CD4-positive, alpha-beta memory T cell (primary cell): ENCODE measurements at regions not wholly inside any gene's neighbourhood (a gene's known extent, or its start where the extent isn't known, plus 50 kb on each side); places are given as distances from the start of the nearest gene placed in this dataset.

Experiments used
- CTCF ChIA-PET: fragments of 350-600 bp; sonication (Branson Sonifier 250); formaldehyde crosslinking; loops from one replicate; lab custom pipeline; 2021; ENCODE audit warnings: inconsistent platforms; ENCODE audit not compliant: partially characterized antibody; lab: Charles Lee
- POLR2A ChIA-PET: fragments of 350-600 bp; sonication (Branson Sonifier 250); formaldehyde crosslinking; loops from one replicate; lab custom pipeline; 2021; ENCODE audit not compliant: partially characterized antibody; lab: Charles Lee
- DNase-seq, 5 donors: peaks; one replicate each; pipeline versions ENCODE4 v3.0.0 to v3.0.0-alpha.2; 2020 to 2022; ENCODE audit warnings: mixed read lengths in 1 of 5
- H3K27ac ChIP-seq: one replicate; pipeline ENCODE4 v1.7.0; 2013; ENCODE audit warnings: low read depth, low read length
- H3K27me3 ChIP-seq: 2 replicates; pipeline ENCODE4 v1.7.0; 2013; ENCODE audit warnings: mild to moderate bottlenecking, low read length, moderate library complexity; ENCODE audit not compliant: insufficient read depth
- H3K36me3 ChIP-seq: 2 replicates; pipeline ENCODE4 v1.7.0; 2013; ENCODE audit warnings: mild to moderate bottlenecking, low read length, moderate library complexity; ENCODE audit not compliant: insufficient read depth
- H3K4me1 ChIP-seq: 2 replicates; pipeline ENCODE4 v1.7.0; 2013; ENCODE audit warnings: mild to moderate bottlenecking, low read length, moderate library complexity; ENCODE audit not compliant: insufficient read depth
- H3K4me3 ChIP-seq, 2 donors: one replicate each; pipeline ENCODE4 v1.7.0; 2013; ENCODE audit warnings: low read length in 2 of 2, mild to moderate bottlenecking in 1 of 2
- H3K9me3 ChIP-seq, 2 donors: one replicate each; pipeline ENCODE4 v1.7.0; 2013; ENCODE audit warnings: low read length in 2 of 2, control low read depth in 1 of 2; ENCODE audit not compliant: control insufficient read depth in 1 of 2
- H3K27ac Mint-ChIP-seq, 7 donors: one replicate each; pipeline ENCODE4 v1.8.0; 2020 to 2021; ENCODE audit warnings: mixed read lengths in 7 of 7, mild to moderate bottlenecking in 6 of 7, inconsistent platforms in 3 of 7, moderate library complexity in 3 of 7
- H3K27me3 Mint-ChIP-seq, 2 donors: one replicate each; pipeline ENCODE4 v1.8.0; 2020 to 2021; ENCODE audit warnings: mixed read lengths in 2 of 2
- H3K36me3 Mint-ChIP-seq, 2 donors: one replicate each; pipeline ENCODE4 v1.8.0; 2020 to 2021; ENCODE audit warnings: mixed read lengths in 2 of 2, inconsistent platforms in 1 of 2, mild to moderate bottlenecking in 1 of 2
- H3K4me1 Mint-ChIP-seq, 4 donors: one replicate each; pipeline ENCODE4 v1.8.0; 2020 to 2021; ENCODE audit warnings: mixed read lengths in 4 of 4, mild to moderate bottlenecking in 1 of 4
- H3K4me3 Mint-ChIP-seq, 8 donors: one replicate each; pipeline ENCODE4 v1.8.0; 2020 to 2021; ENCODE audit warnings: mixed read lengths in 8 of 8, mild to moderate bottlenecking in 7 of 8, moderate library complexity in 6 of 8, inconsistent platforms in 3 of 8
- H3K9me3 Mint-ChIP-seq, 8 donors: one replicate each; pipeline ENCODE4 v1.8.0; 2020 to 2021; ENCODE audit warnings: mixed read lengths in 8 of 8, mild to moderate bottlenecking in 5 of 8, inconsistent platforms in 3 of 8, moderate library complexity in 1 of 8
- intact Hi-C: fragments of 100-400 bp; cut with micrococcal nuclease; formaldehyde crosslinking; loops from one replicate; pipeline ENCODE4 v1.15.1; 2023

- H3K4me1 Mint-ChIP-seq = no peaks in the 10 kb centered on the region
- H3K27me3 Mint-ChIP-seq = peaks cover 0 to 1% of the 10 kb centered on the region in 2 donors
- Histone ChIP-seq H3K4me1 (no peaks in the 10 kb centered on the region), H3K36me3 (no peaks in the 10 kb centered on the region), H3K9me3 (no peaks in the 10 kb centered on the region), H3K4me3 (no peak overlapping the region), H3K27ac (no peak overlapping the region), H3K27me3 (no peaks in the 10 kb centered on the region)
- H3K36me3 Mint-ChIP-seq = no peaks in the 10 kb centered on the region
- CTCF ChIA-PET = no interaction called here
- intact Hi-C loops = no loop called here
- H3K4me3 Mint-ChIP-seq = no peak overlapping the region
- DNase-seq = no peak
- H3K27ac Mint-ChIP-seq = no peak overlapping the region
- peaks cover 2 to 11% (median 7%) of the 10 kb centered on the region in 8 donors for H3K9me3 Mint-ChIP-seq
- POLR2A ChIA-PET = no interaction called here
Measured at GRCh38 chr5:9847631-9848030, 217.5 kb upstream of the TAS2R1 start.

- Mint-ChIP-seq H3K36me3 (no peaks in the 10 kb centered on the region), H3K9me3 (peaks cover 2 to 19% (median 7%) of the 10 kb centered on the region in 8 donors), H3K27me3 (peaks cover 0 to 1% of the 10 kb centered on the region in 2 donors), H3K4me3 (no peak overlapping the region), H3K4me1 (no peaks in the 10 kb centered on the region), H3K27ac (no peak overlapping the region)
- Histone ChIP-seq H3K4me3 (no peak overlapping the region), H3K36me3 (no peaks in the 10 kb centered on the region), H3K27ac (no peak overlapping the region), H3K9me3 (no peaks in the 10 kb centered on the region), H3K27me3 (no peaks in the 10 kb centered on the region), H3K4me1 (no peaks in the 10 kb centered on the region)
- POLR2A ChIA-PET = no interaction called here
- CTCF ChIA-PET = no interaction called here
- DNase-seq = no peak
- intact Hi-C loops = no loop called here
Measured at GRCh38 chr5:9845185-9845584, 215.0 kb upstream of the TAS2R1 start.

DNA sequence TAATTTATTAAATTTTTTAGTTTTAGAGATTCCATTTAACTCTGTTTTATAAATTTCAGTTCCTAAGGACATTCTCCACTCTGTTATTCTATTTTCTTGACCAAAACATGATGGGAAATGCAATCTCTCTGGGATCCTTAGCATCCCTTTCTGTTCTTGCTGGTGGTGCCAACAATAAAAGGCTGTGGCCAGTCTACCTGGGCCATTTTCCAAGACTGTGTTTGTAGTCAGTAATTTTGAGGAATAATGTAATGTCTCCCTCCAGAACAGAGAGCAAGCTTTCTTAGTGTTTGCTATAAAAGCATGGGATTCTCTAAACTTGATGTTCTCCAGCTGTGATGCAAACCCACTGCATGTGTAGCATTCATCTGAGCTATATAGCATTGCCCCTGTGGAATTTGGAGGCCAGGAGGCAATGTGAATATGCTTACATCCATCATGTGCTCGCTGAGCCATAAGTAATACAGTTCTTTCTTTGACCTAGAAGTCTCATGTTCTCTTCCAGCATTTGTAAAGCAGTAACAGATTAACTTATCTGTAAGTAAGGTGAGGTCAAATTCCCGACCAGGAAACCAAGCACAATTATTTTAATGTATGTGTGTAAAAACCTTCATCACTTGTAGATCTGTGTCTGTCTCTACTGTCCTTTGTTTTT, 211.5 kb upstream of the TAS2R1 start:
- H3K27me3 ChIP-seq = no peaks in the 10 kb centered on the region
- DNase-seq = no peak
- POLR2A ChIA-PET = no interaction called here
- Mint-ChIP-seq H3K9me3 (peaks cover 0 to 24% (median 6%) of the 10 kb centered on the region in 8 donors), H3K36me3 (no peaks in the 10 kb centered on the region), H3K4me1 (no peaks in the 10 kb centered on the region), H3K27me3 (no peaks in the 10 kb centered on the region), H3K27ac (no peak overlapping the region), H3K4me3 (no peak overlapping the region)
- H3K9me3 ChIP-seq = no peaks in the 10 kb centered on the region
- H3K4me1 ChIP-seq = no peaks in the 10 kb centered on the region
- no peak overlapping the region for H3K27ac ChIP-seq
- intact Hi-C loops = no loop called here
- no peaks in the 10 kb centered on the region for H3K36me3 ChIP-seq
- H3K4me3 ChIP-seq = no peak overlapping the region
- CTCF ChIA-PET = no interaction called here

DNA sequence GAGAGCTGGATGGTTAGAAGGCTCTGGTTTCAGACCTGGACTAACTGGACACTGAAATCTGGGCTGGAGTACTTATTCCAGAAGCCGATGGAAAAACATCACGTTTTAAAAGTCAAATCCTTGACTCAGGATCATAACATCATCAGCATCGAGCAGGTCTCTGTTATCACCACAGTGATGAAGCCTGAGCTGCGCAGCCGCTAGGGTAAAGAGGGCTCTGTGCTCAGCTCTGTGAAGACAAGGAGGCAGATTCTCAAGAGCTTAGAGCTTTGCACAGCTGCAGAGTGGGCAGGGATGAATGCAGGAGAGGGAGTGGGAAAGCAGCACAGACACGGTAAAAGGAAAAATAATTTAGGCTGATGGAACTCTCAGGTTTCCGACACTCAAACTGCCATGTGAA, 208.8 kb upstream of the TAS2R1 start:
- Histone ChIP-seq H3K36me3 (no peaks in the 10 kb centered on the region), H3K4me3 (no peak overlapping the region), H3K27me3 (no peaks in the 10 kb centered on the region), H3K4me1 (no peaks in the 10 kb centered on the region), H3K9me3 (no peaks in the 10 kb centered on the region), H3K27ac (no peak overlapping the region)
- H3K4me1 Mint-ChIP-seq = no peaks in the 10 kb centered on the region
- intact Hi-C loops = no loop called here
- no peak for DNase-seq
- no peaks in the 10 kb centered on the region for H3K36me3 Mint-ChIP-seq
- no peak overlapping the region for H3K27ac Mint-ChIP-seq
- ChIA-PET POLR2A (no interaction called here), CTCF (no interaction called here)
- H3K27me3 Mint-ChIP-seq = no peaks in the 10 kb centered on the region
- H3K4me3 Mint-ChIP-seq = no peak overlapping the region
- H3K9me3 Mint-ChIP-seq = peaks cover 0 to 30% (median 5%) of the 10 kb centered on the region in 8 donors

DNA sequence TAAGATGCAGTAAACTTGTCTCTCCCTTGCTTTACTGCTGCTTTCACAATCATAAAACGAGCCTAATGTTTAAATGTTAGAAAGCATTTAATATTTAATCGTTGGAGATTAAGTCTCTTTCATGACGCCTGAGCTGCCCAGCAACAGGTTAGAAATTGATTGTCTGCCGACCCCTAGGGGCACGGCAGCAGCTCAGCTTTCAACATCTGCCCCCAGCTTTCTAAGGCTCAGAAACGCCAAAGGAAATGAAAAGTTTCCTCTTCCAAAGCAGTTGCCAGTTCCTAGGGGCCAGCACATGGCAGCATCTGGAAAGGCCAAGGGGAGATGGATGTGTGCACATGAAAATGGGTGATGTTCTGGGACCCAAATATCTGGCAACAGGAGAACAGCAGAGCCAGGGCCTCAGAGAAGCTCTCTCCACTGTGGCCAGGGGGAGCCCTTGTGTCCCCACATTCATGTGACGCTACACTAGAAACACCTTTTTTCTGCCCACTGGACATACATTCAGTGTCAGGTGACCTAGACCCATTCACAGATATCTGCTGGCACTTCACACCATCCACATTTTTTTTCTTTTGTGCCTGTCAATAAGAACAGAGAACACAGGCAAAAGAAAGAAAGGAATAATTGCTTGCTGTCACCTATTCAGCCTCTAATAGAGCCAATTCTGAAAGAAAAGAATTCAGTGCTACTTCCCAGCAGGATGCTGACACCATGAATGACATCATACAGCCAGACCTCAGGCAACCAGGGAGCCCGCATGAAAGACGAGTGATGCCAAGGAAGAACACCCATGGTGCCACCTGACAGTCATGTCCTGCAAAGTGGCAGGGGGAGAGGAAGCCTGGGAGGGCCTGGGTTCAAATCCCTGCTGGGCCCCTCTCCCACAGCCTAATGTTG, 205.0 kb upstream of the TAS2R1 start:
- POLR2A ChIA-PET = no interaction called here
- DNase-seq = no peak
- no peaks in the 10 kb centered on the region for H3K36me3 ChIP-seq
- Mint-ChIP-seq H3K27ac (no peak overlapping the region), H3K4me3 (no peak overlapping the region), H3K9me3 (peaks cover 0 to 13% (median 4%) of the 10 kb centered on the region in 8 donors), H3K4me1 (no peaks in the 10 kb centered on the region), H3K36me3 (no peaks in the 10 kb centered on the region), H3K27me3 (no peaks in the 10 kb centered on the region)
- intact Hi-C loops = no loop called here
- H3K27me3 ChIP-seq = no peaks in the 10 kb centered on the region
- no peak overlapping the region for H3K4me3 ChIP-seq
- CTCF ChIA-PET = no interaction called here
- H3K27ac ChIP-seq = no peak overlapping the region
- H3K4me1 ChIP-seq = no peaks in the 10 kb centered on the region
- no peaks in the 10 kb centered on the region for H3K9me3 ChIP-seq

- CTCF ChIA-PET = no interaction called here
Measured at GRCh38 chr5:9833871-9834270, 203.7 kb upstream of the TAS2R1 start.

DNA sequence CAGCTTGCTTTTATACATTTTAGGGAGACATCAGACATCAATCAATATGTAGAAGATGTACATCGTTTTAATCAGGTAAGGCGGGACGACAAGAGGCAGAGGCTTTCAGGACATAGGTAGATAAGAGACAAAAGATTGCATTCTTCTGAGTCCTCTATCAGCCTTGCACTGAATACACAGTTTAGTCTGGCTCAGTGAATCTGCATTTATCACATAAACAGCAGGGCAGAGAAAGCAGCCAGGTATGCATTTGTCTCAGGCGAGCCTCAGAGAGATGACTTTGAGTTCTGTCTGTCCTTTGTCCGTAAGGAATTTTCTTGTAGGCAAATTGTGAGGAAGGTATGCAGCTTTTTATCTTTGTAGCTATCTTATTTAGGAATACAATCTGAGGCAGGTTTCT, 202.8 kb upstream of the TAS2R1 start:
- intact Hi-C loops = no loop called here
- Mint-ChIP-seq H3K4me1 (no peaks in the 10 kb centered on the region), H3K27ac (no peak overlapping the region), H3K36me3 (no peaks in the 10 kb centered on the region), H3K9me3 (peaks cover 0 to 10% (median 4%) of the 10 kb centered on the region in 8 donors), H3K4me3 (no peak overlapping the region), H3K27me3 (peaks cover 0 to 3% of the 10 kb centered on the region in 2 donors)
- H3K4me3 ChIP-seq = no peak overlapping the region
- H3K27me3 ChIP-seq = no peaks in the 10 kb centered on the region
- POLR2A ChIA-PET = no interaction called here
- H3K27ac ChIP-seq = no peak overlapping the region
- DNase-seq = no peak
- H3K36me3 ChIP-seq = no peaks in the 10 kb centered on the region
- H3K4me1 ChIP-seq = no peaks in the 10 kb centered on the region
- CTCF ChIA-PET = no interaction called here
- no peaks in the 10 kb centered on the region for H3K9me3 ChIP-seq

More at GRCh38 chr5:9833871-9834270, 203.7 kb upstream of the TAS2R1 start:
- DNase-seq = no peak
- Mint-ChIP-seq H3K36me3 (no peaks in the 10 kb centered on the region), H3K27ac (no peak overlapping the region), H3K27me3 (peaks cover 0 to 2% of the 10 kb centered on the region in 2 donors), H3K4me1 (no peaks in the 10 kb centered on the region), H3K9me3 (peaks cover 0 to 10% (median 4%) of the 10 kb centered on the region in 8 donors), H3K4me3 (no peak overlapping the region)
- Histone ChIP-seq H3K9me3 (no peaks in the 10 kb centered on the region), H3K36me3 (no peaks in the 10 kb centered on the region), H3K27me3 (no peaks in the 10 kb centered on the region), H3K4me3 (no peak overlapping the region), H3K27ac (no peak overlapping the region), H3K4me1 (no peaks in the 10 kb centered on the region)
- intact Hi-C loops = no loop called here
- POLR2A ChIA-PET = no interaction called here
